Skeletal muscle tissue (tissue), 3 donors: ENCODE measurements at regions not wholly inside any gene's neighbourhood (a gene's known extent, or its start where the extent isn't known, plus 50 kb on each side); places are given as distances from the start of the nearest gene placed in this dataset.

Source experiments
- H3K27ac ChIP-seq: one replicate; pipeline ENCODE4 v1.7.0; 2013; ENCODE audit warnings: mild to moderate bottlenecking, low read depth, low read length, inconsistent platforms
- H3K27me3 ChIP-seq, 3 donors: one replicate each; pipeline ENCODE4 v1.7.0; 2013; ENCODE audit warnings: low read length in 3 of 3; ENCODE audit not compliant: control insufficient read depth in 3 of 3, insufficient read depth in 3 of 3
- H3K36me3 ChIP-seq, 3 donors: one replicate each; pipeline ENCODE4 v1.7.0; 2013; ENCODE audit warnings: low read length in 3 of 3; ENCODE audit not compliant: control insufficient read depth in 3 of 3, insufficient read depth in 3 of 3
- H3K4me1 ChIP-seq, 3 donors: one replicate each; pipeline ENCODE4 v1.7.0; 2013; ENCODE audit warnings: low read length in 3 of 3, mild to moderate bottlenecking in 3 of 3; ENCODE audit not compliant: control insufficient read depth in 3 of 3, insufficient read depth in 3 of 3
- H3K4me3 ChIP-seq, 3 donors: one replicate each; pipeline ENCODE4 v1.7.0; 2013; ENCODE audit warnings: low read length in 3 of 3
- H3K9ac ChIP-seq, 3 donors: one replicate each; pipeline ENCODE4 v1.7.0; 2013; ENCODE audit warnings: low read length in 3 of 3, mild to moderate bottlenecking in 3 of 3, moderate library complexity in 2 of 3, low read depth in 1 of 3
- H3K9me3 ChIP-seq, 3 donors: one replicate each; pipeline ENCODE4 v1.7.0; 2013; ENCODE audit warnings: low read length in 3 of 3; ENCODE audit not compliant: control insufficient read depth in 3 of 3
- donor health status: Osteomylitis.

DNA sequence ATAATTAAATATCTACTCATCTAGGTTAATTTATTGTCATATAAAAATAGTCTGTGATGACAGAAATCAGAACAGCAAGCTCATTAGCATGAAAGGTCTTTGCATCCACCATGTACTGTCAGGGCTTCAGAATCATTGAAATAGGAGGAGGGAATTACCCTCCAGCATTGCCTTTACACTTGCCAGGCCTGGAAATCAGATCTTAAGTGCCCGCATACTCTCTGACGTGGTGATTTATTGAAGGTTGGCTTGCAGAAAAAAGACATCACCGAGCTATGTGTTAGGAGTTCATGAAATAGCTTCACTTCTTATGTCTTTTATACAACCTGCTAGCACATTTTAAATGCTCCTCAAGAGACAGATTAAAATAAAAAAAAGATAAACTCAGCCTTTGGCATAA lies 661.7 kb upstream of the SLITRK1 start:
- Histone ChIP-seq H3K9ac (no peak overlapping the region), H3K4me1 (no peaks in the 10 kb centered on the region), H3K36me3 (no peaks in the 10 kb centered on the region), H3K4me3 (no peak overlapping the region), H3K9me3 (no peaks in the 10 kb centered on the region), H3K27me3 (no peaks in the 10 kb centered on the region), H3K27ac (no peak overlapping the region)

DNA sequence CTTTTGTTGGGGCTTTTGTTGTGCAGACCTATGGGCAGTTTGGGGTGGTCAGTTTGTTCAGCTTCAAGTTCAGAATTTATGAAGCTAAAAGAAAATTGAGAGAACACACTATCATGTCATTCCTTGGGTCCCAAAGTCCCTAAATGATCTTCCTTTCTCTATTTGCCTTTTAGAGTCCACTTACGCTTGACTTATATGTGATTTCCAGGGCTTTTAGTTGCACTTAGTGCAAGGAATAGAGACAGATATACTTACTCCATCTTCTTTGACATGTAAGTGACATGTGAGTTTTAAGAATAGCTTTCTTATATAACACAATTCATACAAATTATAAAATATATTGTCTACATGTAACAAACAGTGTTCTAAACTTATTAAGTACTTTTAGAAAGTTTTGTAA lies 660.1 kb upstream of the SLITRK1 start:
- Histone ChIP-seq H3K27ac (no peak overlapping the region), H3K4me1 (no peaks in the 10 kb centered on the region), H3K9ac (no peak overlapping the region), H3K9me3 (no peaks in the 10 kb centered on the region), H3K27me3 (no peaks in the 10 kb centered on the region), H3K4me3 (no peak overlapping the region), H3K36me3 (no peaks in the 10 kb centered on the region)

DNA sequence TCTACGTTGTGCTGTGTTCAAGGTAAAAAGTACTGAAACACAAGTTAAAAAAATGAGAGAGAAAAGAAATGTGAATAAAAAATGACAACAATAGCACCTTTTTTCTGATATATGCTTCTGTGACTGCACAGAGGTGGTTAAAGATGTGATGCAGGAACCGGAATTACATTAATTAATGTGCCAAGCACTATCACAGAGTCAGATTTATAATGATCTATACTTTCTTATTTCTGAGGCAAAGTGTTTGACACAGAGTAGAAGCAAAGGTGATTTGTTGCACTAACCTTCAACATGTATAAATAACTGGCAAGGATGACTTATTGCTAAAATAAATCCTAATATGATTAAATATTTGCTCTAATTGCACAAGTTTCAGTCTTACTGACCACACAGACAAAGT lies 654.6 kb upstream of the SLITRK1 start:
- Histone ChIP-seq H3K27me3 (no peaks in the 10 kb centered on the region), H3K9me3 (no peaks in the 10 kb centered on the region), H3K36me3 (no peaks in the 10 kb centered on the region), H3K27ac (no peak overlapping the region), H3K4me1 (no peaks in the 10 kb centered on the region), H3K9ac (no peak overlapping the region), H3K4me3 (no peak overlapping the region)

DNA sequence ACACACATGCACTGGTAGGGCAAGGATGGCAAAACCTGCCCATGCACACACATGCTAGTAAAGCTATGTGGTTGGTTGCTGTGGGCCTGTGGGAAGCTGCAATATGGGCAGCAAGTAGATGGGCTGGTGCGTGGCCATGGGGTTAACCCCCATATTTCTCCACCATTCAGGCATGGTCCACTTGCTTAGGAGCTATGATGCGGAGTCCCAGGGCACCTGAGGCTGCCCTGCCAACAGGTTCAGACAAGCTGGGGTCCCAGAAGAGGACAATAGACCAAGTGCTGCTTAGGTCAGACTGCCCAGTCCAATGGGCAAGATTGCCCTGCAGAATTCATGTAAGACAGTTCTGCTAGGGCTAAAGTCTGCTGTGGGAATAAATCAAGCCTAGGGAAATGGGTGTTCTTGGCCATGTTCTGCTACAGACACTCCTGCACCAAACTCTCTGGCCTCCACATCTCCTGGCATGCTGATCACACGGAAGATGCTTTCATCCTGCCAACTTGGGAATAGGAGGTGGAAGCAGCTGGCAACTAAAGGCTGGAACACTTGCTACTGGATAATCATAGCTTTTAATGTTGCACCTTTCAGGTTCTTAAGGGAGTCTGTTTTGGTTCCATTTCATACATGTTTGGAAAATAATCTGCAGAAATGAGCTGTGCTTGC lies 646.3 kb upstream of the SLITRK1 start:
- Histone ChIP-seq H3K4me1 (no peaks in the 10 kb centered on the region), H3K36me3 (no peaks in the 10 kb centered on the region), H3K9ac (no peak overlapping the region), H3K4me3 (no peak overlapping the region), H3K27me3 (no peaks in the 10 kb centered on the region), H3K9me3 (no peaks in the 10 kb centered on the region), H3K27ac (no peak overlapping the region)

DNA sequence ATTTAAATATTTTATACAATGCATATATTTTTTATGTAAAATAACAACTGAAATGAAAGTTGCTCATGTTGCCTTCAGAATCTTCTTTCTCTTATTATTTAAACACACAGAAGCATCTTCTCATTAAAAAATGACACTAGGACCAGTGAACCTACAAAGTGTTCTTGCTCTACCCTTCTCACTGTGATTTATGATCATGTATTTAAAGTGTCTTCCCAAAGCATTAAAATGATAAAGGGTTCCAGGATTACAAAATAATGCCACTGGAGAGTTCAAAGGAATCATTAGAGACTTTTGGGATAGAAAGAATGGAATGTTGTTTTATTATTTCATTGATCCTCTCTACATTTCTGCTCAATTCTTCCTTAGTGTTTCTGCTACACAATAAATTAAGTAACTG lies 643.6 kb upstream of the SLITRK1 start:
- Histone ChIP-seq H3K36me3 (no peaks in the 10 kb centered on the region), H3K9me3 (no peaks in the 10 kb centered on the region), H3K4me1 (no peaks in the 10 kb centered on the region), H3K27me3 (no peaks in the 10 kb centered on the region), H3K9ac (no peak overlapping the region), H3K27ac (no peak overlapping the region), H3K4me3 (no peak overlapping the region)

DNA sequence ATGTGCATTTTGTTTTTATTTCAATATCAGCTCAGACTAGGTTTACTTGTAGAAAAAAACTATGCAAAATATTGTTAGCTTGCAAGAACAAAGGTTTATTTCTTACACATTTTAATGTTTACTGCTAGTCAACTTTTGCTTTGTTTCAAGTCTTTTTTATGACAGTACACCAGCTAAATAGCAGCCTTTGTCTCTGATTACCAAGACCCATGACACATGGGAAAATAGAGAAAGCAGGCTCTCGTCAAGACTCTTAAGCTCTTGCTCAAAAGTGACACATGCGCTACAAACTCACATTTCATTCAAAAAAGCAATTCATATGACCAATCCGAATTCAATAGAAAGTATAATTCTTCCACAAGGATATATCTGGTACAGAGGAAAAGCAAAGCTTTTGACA lies 642.3 kb upstream of the SLITRK1 start:
- Histone ChIP-seq H3K27me3 (no peaks in the 10 kb centered on the region), H3K4me1 (no peaks in the 10 kb centered on the region), H3K36me3 (no peaks in the 10 kb centered on the region), H3K27ac (no peak overlapping the region), H3K9ac (no peak overlapping the region), H3K4me3 (no peak overlapping the region), H3K9me3 (no peaks in the 10 kb centered on the region)

DNA sequence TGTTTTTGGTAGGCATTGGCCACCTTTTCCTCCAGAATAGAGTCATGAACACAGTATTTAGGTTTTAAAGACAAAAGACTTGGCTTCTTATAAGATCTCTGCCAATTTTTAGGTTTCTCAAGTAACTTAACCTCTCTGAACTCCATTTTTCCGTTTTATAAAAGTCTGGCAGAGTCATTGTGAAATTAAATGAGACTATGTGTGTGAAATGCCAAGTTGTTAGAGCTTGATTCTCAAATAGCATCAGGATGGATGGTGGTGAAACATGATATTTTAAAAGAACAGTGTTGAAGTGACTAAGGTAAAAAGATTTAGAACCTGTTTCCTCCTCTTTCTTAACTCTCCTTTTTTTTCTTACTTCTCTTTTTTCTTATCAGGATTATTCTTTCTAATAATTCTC lies 617.7 kb upstream of the SLITRK1 start:
- no peaks in the 10 kb centered on the region for H3K36me3 ChIP-seq
- no peak overlapping the region for H3K27ac ChIP-seq
- no peaks in the 10 kb centered on the region for H3K27me3 ChIP-seq
- H3K9me3 ChIP-seq = no peaks in the 10 kb centered on the region
- H3K4me1 ChIP-seq = no peaks in the 10 kb centered on the region
- no peak overlapping the region for H3K4me3 ChIP-seq
- no peak overlapping the region for H3K9ac ChIP-seq

DNA sequence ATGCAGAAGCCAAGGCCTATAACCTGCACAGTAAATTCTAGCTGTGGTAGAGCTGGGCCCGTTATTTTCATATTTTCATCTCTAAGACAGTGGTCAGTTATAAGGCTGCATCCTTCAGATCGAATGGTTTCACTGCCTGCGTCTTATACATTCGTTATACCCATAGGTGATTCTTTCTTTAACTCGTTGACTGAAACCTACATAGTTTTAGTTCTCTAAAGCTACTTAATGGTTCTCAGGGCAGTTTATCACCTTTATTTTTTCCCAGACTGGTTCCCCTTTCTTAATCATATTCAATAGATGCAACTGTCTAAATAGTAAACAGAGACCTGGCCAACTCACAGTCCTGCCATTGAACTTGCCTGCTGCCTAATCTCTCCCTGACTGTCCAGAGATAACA lies 615.3 kb upstream of the SLITRK1 start:
- Histone ChIP-seq H3K4me1 (no peaks in the 10 kb centered on the region), H3K27ac (no peak overlapping the region), H3K9me3 (no peaks in the 10 kb centered on the region), H3K4me3 (no peak overlapping the region), H3K27me3 (no peaks in the 10 kb centered on the region), H3K9ac (no peak overlapping the region), H3K36me3 (no peaks in the 10 kb centered on the region)

DNA sequence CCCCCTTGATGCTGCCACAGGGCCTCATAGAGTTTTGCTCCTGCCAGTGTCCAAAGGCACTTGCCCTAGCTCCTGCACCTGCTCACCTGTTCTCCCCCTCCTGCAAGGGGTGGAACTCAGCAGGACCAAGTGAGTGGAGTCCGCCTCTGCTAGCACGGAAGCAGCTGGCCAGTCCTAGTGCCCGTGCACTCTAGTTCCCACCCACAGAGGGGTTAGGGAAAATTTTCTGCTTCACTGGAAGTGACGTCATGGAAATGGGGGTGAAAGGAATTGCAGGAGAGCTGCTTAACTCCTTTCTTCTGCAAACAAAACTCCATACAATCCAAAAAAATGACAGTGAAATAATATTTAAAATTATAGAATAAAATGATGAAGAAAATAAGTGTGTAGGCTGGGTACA lies 609.7 kb upstream of the SLITRK1 start:
- no peaks in the 10 kb centered on the region for H3K36me3 ChIP-seq
- H3K27ac ChIP-seq = no peak overlapping the region
- no peaks in the 10 kb centered on the region for H3K9me3 ChIP-seq
- no peaks in the 10 kb centered on the region for H3K27me3 ChIP-seq
- H3K9ac ChIP-seq = no peak overlapping the region
- no peak overlapping the region for H3K4me3 ChIP-seq
- H3K4me1 ChIP-seq = no peaks in the 10 kb centered on the region

DNA sequence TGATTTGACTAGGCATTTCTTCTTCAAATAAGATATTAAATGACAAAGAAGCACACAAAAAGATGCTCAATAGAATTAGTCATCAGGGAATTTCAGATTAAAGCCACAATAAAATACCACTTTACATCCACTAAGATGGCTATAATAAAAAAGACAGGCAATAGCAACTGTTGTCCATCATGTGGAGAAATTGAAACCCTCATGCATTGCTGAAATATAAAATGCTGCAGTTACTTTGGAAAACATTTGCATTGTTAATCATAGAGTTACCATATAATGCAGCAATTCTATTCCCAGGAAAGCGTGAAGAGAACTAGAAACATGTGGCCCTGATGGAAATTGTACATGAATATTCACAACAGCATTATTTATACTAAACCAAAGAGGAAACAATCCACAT lies 605.5 kb upstream of the SLITRK1 start:
- Histone ChIP-seq H3K36me3 (no peaks in the 10 kb centered on the region), H3K27me3 (no peaks in the 10 kb centered on the region), H3K4me3 (no peak overlapping the region), H3K4me1 (no peaks in the 10 kb centered on the region), H3K9ac (no peak overlapping the region), H3K27ac (no peak overlapping the region), H3K9me3 (no peaks in the 10 kb centered on the region)

DNA sequence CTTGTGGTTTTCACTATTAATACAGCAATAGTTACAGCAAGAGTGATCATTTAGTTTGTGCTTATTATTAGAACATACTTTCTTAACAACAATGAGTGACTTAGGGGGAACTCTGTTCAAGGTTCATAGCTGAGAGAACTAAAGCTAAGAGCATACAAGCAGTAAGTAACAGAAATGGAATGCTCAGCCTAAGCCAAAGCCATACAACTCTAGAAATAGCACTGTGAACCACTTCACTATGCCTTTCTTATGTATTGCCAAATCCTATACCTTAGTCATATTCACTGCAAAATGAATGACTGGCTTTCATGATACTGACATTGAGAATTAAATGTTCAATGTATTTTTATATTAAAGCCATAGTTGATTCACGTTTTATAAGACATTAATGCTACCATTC lies 599.7 kb upstream of the SLITRK1 start:
- no peak overlapping the region for H3K4me3 ChIP-seq
- H3K27me3 ChIP-seq = no peaks in the 10 kb centered on the region
- H3K4me1 ChIP-seq = no peaks in the 10 kb centered on the region
- H3K9me3 ChIP-seq = no peaks in the 10 kb centered on the region
- no peak overlapping the region for H3K27ac ChIP-seq
- H3K36me3 ChIP-seq = no peaks in the 10 kb centered on the region
- H3K9ac ChIP-seq = no peak overlapping the region
